ENCODE measurements at regions not wholly inside any gene's neighbourhood (a gene's known extent, or its start where the extent isn't known, plus 50 kb on each side); places are given as distances from the start of the nearest gene placed in this dataset.

- Histone ChIP-seq H3K27ac (ENCODE audit: insufficient read depth, low read depth, low read length, poor library complexity, severe bottlenecking) (no peak overlapping the region), H3K36me3 (ENCODE audit: control insufficient read depth, insufficient read depth, low read length) (no peaks in the 10 kb centered on the region), H3K9me3 (ENCODE audit: control insufficient read depth, low read length) (no peaks in the 10 kb centered on the region), H3K27me3 (ENCODE audit: control insufficient read depth, insufficient read depth, low read length, poor library complexity, severe bottlenecking) (no peaks in the 10 kb centered on the region), H3K4me1 (ENCODE audit: control insufficient read depth, insufficient read depth, low read length) (no peaks in the 10 kb centered on the region), H3K4me3 (ENCODE audit: insufficient read depth, low read depth, low read length) (no peak overlapping the region)
- 76 to 86% methylated on average over 6 of the region's 6 CpGs for WGBS, 2 experiments
Measured at GRCh38 chr4:54384563-54384962, 155.5 kb downstream of the PDGFRA start.

- Histone ChIP-seq H3K9me3 (ENCODE audit: control insufficient read depth, low read length) (no peaks in the 10 kb centered on the region), H3K4me3 (ENCODE audit: insufficient read depth, low read depth, low read length) (no peak overlapping the region), H3K27ac (ENCODE audit: insufficient read depth, low read depth, low read length, poor library complexity, severe bottlenecking) (no peak overlapping the region), H3K27me3 (ENCODE audit: control insufficient read depth, insufficient read depth, low read length, poor library complexity, severe bottlenecking) (no peaks in the 10 kb centered on the region), H3K36me3 (ENCODE audit: control insufficient read depth, insufficient read depth, low read length) (no peaks in the 10 kb centered on the region), H3K4me1 (ENCODE audit: control insufficient read depth, insufficient read depth, low read length) (peaks cover 6% of the 10 kb centered on the region)
- WGBS, 2 experiments: 88 to 92% methylated on average over 10 of the region's 10 CpGs
Measured at GRCh38 chr4:54386042-54386669, 157.1 kb downstream of the PDGFRA start.

- Histone ChIP-seq H3K36me3 (ENCODE audit: control insufficient read depth, insufficient read depth, low read length) (no peaks in the 10 kb centered on the region), H3K27ac (ENCODE audit: insufficient read depth, low read depth, low read length, poor library complexity, severe bottlenecking) (no peak overlapping the region)
- WGBS, 2 experiments: 94 to 95% methylated on average over 1 of the region's 1 CpG
Measured at GRCh38 chr4:54386693-54387092, 157.6 kb downstream of the PDGFRA start.

GRCh38 chr4:54390670-54391069, 161.6 kb downstream of the PDGFRA start:
- no peaks in the 10 kb centered on the region for H3K9me3 ChIP-seq (ENCODE audit: control insufficient read depth, low read length)
- no peaks in the 10 kb centered on the region for H3K36me3 ChIP-seq (ENCODE audit: control insufficient read depth, insufficient read depth, low read length)
- H3K27ac ChIP-seq (ENCODE audit: insufficient read depth, low read depth, low read length, poor library complexity, severe bottlenecking): no peak overlapping the region
- no peaks in the 10 kb centered on the region for H3K27me3 ChIP-seq (ENCODE audit: control insufficient read depth, insufficient read depth, low read length, poor library complexity, severe bottlenecking)
- WGBS, 2 experiments: 81 to 85% methylated on average over 3 of the region's 3 CpGs
- no peak overlapping the region for H3K4me3 ChIP-seq (ENCODE audit: insufficient read depth, low read depth, low read length)
- H3K4me1 ChIP-seq (ENCODE audit: control insufficient read depth, insufficient read depth, low read length): peaks cover 11% of the 10 kb centered on the region

More at GRCh38 chr4:54386693-54387092, 157.6 kb downstream of the PDGFRA start:
- H3K9me3 ChIP-seq (ENCODE audit: control insufficient read depth, low read length): no peaks in the 10 kb centered on the region
- peaks cover 11% of the 10 kb centered on the region for H3K4me1 ChIP-seq (ENCODE audit: control insufficient read depth, insufficient read depth, low read length)
- H3K27me3 ChIP-seq (ENCODE audit: control insufficient read depth, insufficient read depth, low read length, poor library complexity, severe bottlenecking): no peaks in the 10 kb centered on the region
- no peak overlapping the region for H3K4me3 ChIP-seq (ENCODE audit: insufficient read depth, low read depth, low read length)

GRCh38 chr4:54391104-54391503, 162.0 kb downstream of the PDGFRA start:
- WGBS, 2 experiments: 12 to 16% methylated on average over 3 of the region's 3 CpGs

GRCh38 chr4:54392479-54392878, 163.4 kb downstream of the PDGFRA start:
- Histone ChIP-seq H3K27me3 (ENCODE audit: control insufficient read depth, insufficient read depth, low read length, poor library complexity, severe bottlenecking) (no peaks in the 10 kb centered on the region), H3K4me3 (ENCODE audit: insufficient read depth, low read depth, low read length) (no peak overlapping the region), H3K36me3 (ENCODE audit: control insufficient read depth, insufficient read depth, low read length) (no peaks in the 10 kb centered on the region), H3K9me3 (ENCODE audit: control insufficient read depth, low read length) (no peaks in the 10 kb centered on the region), H3K4me1 (ENCODE audit: control insufficient read depth, insufficient read depth, low read length) (peaks cover 11% of the 10 kb centered on the region), H3K27ac (ENCODE audit: insufficient read depth, low read depth, low read length, poor library complexity, severe bottlenecking) (no peak overlapping the region)
- 90 to 96% methylated on average over 1 of the region's 1 CpG for WGBS, 2 experiments

More at GRCh38 chr4:54391104-54391503, 162.0 kb downstream of the PDGFRA start:
- Histone ChIP-seq H3K4me3 (ENCODE audit: insufficient read depth, low read depth, low read length) (no peak overlapping the region), H3K27me3 (ENCODE audit: control insufficient read depth, insufficient read depth, low read length, poor library complexity, severe bottlenecking) (no peaks in the 10 kb centered on the region), H3K9me3 (ENCODE audit: control insufficient read depth, low read length) (no peaks in the 10 kb centered on the region), H3K27ac (ENCODE audit: insufficient read depth, low read depth, low read length, poor library complexity, severe bottlenecking) (no peak overlapping the region), H3K4me1 (ENCODE audit: control insufficient read depth, insufficient read depth, low read length) (peaks cover 11% of the 10 kb centered on the region), H3K36me3 (ENCODE audit: control insufficient read depth, insufficient read depth, low read length) (no peaks in the 10 kb centered on the region)

GRCh38 chr4:54393243-54393642, 164.2 kb downstream of the PDGFRA start:
- Histone ChIP-seq H3K9me3 (ENCODE audit: control insufficient read depth, low read length) (no peaks in the 10 kb centered on the region), H3K27me3 (ENCODE audit: control insufficient read depth, insufficient read depth, low read length, poor library complexity, severe bottlenecking) (no peaks in the 10 kb centered on the region), H3K4me1 (ENCODE audit: control insufficient read depth, insufficient read depth, low read length) (peaks cover 11% of the 10 kb centered on the region), H3K27ac (ENCODE audit: insufficient read depth, low read depth, low read length, poor library complexity, severe bottlenecking) (no peak overlapping the region), H3K4me3 (ENCODE audit: insufficient read depth, low read depth, low read length) (no peak overlapping the region), H3K36me3 (ENCODE audit: control insufficient read depth, insufficient read depth, low read length) (no peaks in the 10 kb centered on the region)
- WGBS, 2 experiments: 92 to 99% methylated on average over 4 of the region's 4 CpGs

GRCh38 chr4:54395013-54395527, 166.0 kb downstream of the PDGFRA start:
- 93 to 100% methylated on average over 2 to 3 of the region's 3 CpGs for WGBS, 2 experiments
- no peaks in the 10 kb centered on the region for H3K36me3 ChIP-seq (ENCODE audit: control insufficient read depth, insufficient read depth, low read length)

GRCh38 chr4:54400188-54400587, 171.1 kb downstream of the PDGFRA start:
- H3K36me3 ChIP-seq (ENCODE audit: control insufficient read depth, insufficient read depth, low read length): no peaks in the 10 kb centered on the region
- no peaks in the 10 kb centered on the region for H3K27me3 ChIP-seq (ENCODE audit: control insufficient read depth, insufficient read depth, low read length, poor library complexity, severe bottlenecking)
- no peak overlapping the region for H3K27ac ChIP-seq (ENCODE audit: insufficient read depth, low read depth, low read length, poor library complexity, severe bottlenecking)
- H3K4me1 ChIP-seq (ENCODE audit: control insufficient read depth, insufficient read depth, low read length): no peaks in the 10 kb centered on the region
- H3K4me3 ChIP-seq (ENCODE audit: insufficient read depth, low read depth, low read length): no peak overlapping the region
- 75 to 91% methylated on average over 1 of the region's 1 CpG for WGBS, 2 experiments
- H3K9me3 ChIP-seq (ENCODE audit: control insufficient read depth, low read length): no peaks in the 10 kb centered on the region

More at GRCh38 chr4:54395013-54395527, 166.0 kb downstream of the PDGFRA start:
- no peaks in the 10 kb centered on the region for H3K9me3 ChIP-seq (ENCODE audit: control insufficient read depth, low read length)
- no peaks in the 10 kb centered on the region for H3K27me3 ChIP-seq (ENCODE audit: control insufficient read depth, insufficient read depth, low read length, poor library complexity, severe bottlenecking)
- peaks cover 11% of the 10 kb centered on the region for H3K4me1 ChIP-seq (ENCODE audit: control insufficient read depth, insufficient read depth, low read length)
- no peak overlapping the region for H3K27ac ChIP-seq (ENCODE audit: insufficient read depth, low read depth, low read length, poor library complexity, severe bottlenecking)
- no peak overlapping the region for H3K4me3 ChIP-seq (ENCODE audit: insufficient read depth, low read depth, low read length)

GRCh38 chr4:54400802-54401201, 171.7 kb downstream of the PDGFRA start:
- Histone ChIP-seq H3K4me1 (ENCODE audit: control insufficient read depth, insufficient read depth, low read length) (no peaks in the 10 kb centered on the region), H3K27me3 (ENCODE audit: control insufficient read depth, insufficient read depth, low read length, poor library complexity, severe bottlenecking) (no peaks in the 10 kb centered on the region), H3K9me3 (ENCODE audit: control insufficient read depth, low read length) (no peaks in the 10 kb centered on the region), H3K4me3 (ENCODE audit: insufficient read depth, low read depth, low read length) (no peak overlapping the region), H3K27ac (ENCODE audit: insufficient read depth, low read depth, low read length, poor library complexity, severe bottlenecking) (no peak overlapping the region), H3K36me3 (ENCODE audit: control insufficient read depth, insufficient read depth, low read length) (no peaks in the 10 kb centered on the region)
- 80 to 88% methylated on average over 2 of the region's 3 CpGs for WGBS, 2 experiments

All from ectodermal cell (in vitro differentiated cells).